H4 (cell line): ENCODE measurements at regions not wholly inside any gene's neighbourhood (a gene's known extent, or its start where the extent isn't known, plus 50 kb on each side); places are given as distances from the start of the nearest gene placed in this dataset.

Source experiments
- DNase-seq: peaks from one replicate; pipeline ENCODE4 v3.0.0-alpha.2; 2015; ENCODE audit warnings: low spot score

DNA sequence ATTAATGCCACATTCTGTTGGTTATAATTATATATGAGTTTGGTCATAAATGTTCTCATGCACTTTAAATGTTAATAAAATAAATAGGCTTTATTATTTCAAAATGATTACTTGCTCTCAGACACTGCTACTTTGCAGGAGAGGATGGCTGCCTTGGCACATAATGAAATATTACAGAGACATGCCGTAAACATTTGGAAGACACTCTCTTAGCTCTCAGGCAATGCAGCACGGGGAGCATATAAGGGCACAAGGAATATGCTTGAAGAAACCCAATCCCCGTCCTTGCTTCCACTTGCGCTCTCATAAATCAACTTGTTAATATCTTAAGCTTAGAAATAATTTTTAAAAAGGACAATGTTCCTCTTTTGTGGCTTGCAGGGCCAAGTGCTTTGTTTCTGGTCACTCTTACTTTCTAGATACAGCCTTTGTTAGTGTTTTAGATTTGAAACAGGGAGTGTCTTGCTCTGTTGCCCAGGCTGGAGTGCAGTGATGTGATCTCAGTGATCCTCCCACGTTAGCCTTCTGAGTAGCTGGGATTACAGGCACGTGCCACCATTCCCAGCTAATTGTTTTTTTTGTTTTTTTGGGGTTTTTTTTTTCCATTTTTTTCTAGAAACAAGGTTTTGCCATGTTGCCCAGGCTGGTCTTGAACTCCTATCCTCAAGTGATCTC is 445.0 kb downstream of the SPRY1 start:
- no peak for DNase-seq

DNA sequence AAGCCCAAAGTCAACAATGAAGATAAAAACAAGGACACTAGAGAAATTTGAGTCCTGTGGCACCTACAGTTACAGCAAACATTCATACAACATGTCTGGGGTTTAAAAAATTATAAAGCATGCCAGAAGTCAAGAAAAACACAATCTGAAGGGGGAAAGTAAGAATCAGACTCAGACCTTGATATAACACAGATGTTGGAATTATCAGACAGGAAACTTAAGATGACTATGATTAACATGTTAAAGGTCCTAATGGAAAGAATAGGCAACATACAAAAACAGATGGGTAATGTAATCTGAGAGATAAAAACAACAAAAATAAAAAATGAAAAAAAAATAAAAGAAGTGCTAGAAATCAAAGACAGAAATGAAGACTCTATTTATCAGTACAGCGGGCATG is 446.5 kb downstream of the SPRY1 start:
- no peak for DNase-seq

DNA sequence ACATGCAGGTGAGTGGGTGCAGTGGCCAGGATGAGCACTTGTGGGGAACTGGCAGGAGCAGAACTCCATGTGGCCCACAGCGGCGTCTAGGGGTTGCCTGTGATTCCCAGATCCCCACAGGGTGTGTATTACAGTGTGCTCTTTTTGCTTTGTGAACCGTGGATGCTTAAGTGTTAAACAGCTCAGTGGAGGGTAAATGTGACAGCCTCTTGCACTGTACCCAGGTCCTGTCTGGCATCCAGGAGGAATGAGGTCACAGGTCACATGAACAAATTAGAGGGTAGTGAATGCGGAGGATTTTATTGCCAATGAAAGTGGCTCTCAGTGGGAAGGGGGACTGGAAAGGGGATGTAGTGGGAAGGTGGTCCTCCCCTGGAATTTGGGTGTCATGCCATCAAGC is 447.8 kb downstream of the SPRY1 start:
- DNase-seq = no peak

DNA sequence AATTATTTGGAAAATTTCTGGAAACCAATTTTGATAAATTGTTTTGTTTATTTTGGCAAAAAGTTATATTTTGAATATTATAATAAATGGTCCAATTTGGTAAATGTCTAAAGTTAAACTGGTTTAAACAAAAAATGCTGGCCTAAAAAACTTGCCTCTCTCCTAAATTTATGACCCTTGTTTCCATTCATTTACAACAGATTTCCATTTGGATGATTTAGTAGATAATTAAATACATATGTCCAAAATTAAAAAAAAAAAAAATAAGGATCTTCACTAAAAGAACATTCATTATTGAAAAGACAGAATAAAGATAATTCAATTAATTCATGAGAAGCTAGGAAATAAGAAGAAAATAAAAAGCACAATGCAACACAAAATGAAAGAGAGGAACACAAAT is 449.5 kb downstream of the SPRY1 start:
- no peak for DNase-seq

DNA sequence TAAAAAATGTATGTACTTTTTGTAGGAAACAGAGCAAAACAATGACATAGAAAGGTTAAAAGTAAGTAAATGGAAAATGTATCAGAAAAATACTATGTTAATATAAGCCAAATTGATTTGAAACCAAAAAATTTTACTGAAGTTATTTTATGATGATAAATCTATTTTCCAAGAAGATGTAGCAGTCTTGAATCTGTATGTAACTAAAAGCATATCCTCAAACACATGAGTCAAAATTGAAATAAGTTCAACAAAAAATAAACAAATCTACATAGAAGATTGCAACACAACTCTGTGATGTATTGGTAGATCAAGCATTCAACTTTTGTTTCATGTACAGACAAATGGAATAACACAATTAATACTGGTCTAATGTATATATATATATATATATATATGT is 450.0 kb downstream of the SPRY1 start:
- DNase-seq = no peak

DNA sequence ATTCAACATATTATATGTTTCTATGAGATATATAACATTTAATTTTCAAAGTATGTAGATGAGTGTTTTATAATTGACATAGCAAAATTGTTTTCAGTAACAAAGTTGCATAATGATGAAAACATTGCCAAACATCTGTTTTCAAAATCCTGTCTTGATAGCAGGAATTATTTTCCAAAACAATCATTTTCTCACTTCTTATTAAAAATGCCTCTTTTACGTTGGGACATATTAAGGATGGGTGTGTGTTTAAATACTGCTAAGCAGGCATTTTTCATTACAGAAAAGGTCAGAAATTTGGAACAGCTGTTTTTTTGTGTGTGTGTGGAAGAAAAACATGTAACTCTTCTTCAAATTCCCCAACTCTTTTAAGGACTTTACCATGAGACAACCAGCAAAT is 452.0 kb downstream of the SPRY1 start:
- DNase-seq = no peak

DNA sequence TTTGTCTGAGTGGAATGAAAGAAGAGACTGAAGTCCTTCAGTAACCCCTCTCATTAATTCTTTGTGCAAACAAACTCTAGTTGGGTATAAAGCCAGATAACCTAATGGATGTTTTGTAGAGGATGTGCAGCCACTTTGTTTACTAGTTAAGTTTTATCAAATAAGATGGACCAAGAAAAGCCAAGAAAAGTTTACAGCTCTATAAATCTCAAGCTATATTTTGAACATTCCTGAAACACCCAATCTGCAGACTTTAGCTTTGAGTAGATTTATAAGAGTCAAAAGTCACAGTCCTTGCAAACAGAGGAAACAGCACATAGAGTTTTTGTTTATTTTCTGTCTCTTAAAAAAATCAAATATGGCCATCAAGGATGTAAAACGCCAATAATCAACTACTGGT is 452.9 kb downstream of the SPRY1 start:
- DNase-seq = no peak

DNA sequence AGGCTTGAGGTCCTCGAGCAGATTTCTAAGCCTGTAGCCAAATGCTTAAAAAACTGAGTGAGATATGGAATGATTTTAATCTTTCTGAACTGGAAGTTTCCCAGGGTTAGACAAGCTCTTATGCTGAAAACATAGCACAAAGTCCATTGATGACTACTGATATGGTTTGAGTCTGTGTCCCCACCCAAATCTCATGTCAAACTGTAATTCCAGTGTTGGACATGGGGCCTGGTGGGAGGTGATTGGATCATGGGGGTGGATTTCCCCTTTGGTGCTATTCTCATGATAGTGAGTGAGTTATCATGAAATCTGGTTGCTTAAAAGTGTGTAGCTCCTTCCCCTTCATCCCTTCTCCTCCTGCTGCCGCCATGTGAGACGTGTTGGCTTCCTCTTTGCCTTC is 454.9 kb downstream of the SPRY1 start:
- DNase-seq = no peak

DNA sequence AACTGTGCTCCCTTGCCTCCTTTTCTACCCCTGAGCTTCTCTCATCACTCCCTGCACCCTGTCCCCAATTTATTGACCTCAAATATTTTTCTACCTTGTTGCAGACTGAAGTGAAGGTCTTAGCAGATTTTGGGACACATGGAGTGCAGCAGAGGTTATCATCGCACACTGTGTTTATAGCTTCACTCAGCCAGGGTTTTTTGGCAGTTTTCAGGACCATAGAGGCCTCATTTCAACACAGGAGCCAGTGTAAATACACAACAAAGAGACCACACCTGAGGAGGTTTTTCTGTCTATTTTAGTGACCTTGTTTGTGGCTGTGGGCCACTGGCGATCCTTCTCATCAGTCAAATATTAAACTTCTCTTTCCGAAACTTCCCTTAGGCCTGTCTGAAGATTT is 457.1 kb downstream of the SPRY1 start:
- no peak for DNase-seq

DNA sequence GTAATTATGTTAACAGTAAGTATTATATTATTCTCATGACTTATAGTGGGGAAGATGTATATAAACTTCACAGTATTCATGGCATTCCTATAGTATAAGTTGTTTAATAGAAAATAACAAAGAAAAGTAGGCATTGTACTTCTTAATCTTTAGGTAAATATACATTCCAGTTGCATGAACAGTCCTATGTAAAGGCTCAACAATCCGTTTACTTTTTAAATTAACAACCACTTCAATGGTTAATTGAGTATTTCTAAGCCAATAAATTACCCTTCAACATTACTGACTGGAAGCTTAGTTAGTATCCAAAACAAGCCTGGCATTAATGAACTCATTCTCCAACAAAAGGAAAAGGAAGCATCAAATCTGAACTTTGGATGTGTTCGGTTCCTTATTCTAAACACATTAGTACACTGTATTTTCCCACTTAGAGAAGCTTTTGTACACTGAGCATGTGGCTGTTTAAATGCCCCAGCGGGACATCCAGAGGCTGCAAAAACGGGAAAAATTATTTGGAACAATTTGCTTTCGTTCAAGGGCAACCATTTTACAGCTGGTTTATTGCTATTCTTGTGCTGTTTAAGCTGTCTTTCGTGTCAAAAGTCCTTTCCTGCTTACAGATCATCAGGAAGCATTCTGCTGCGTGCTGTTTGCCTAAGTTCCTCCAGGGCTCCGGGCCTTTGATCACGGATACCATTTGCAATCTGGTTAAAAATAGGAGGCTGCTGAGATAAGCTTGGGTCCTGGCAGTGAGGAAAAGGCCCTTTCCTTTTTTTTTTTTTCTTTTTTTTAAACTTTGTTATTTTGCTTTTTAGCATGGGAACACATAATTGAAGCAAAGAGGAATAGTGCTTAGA is 460.3 kb downstream of the SPRY1 start:
- DNase-seq = peak; percentile 46

DNA sequence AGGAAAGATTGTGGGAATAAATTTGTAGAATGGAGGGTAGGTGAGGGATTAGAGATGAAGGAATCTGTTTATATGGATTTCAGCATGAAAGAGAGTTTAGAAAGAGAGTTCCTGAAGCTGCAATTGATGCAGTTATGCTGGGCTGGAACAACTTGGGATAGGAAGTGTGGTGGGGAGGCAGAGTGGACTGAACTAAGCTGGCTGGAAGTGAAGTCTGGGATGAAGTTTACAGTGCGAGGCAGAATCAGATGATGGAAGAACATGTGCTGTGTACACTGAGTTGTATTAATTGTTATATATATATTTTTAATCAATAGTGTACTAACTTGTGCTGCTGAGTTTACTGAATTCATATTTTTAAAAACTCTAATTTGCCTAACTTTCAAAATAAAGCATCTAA is 461.9 kb downstream of the SPRY1 start:
- DNase-seq = no peak

DNA sequence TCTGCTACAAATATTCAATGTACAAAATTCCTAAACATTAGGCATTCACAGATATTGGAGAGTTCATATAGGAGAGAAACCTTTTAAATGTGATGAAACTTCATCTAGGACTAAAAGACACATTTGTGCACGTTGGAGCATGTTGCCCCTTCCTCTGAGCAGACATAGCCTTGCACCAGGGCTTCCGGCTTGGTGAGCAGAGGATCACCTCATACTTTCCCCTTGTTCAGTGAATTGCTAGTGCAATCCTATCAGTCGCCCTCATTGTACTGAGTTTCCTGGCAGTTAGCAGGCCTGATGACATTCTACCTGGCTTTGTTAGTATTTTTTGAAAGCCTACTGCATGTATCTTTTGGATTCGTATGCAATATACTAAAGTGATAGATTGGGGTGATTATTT is 466.2 kb downstream of the SPRY1 start:
- no peak for DNase-seq

DNA sequence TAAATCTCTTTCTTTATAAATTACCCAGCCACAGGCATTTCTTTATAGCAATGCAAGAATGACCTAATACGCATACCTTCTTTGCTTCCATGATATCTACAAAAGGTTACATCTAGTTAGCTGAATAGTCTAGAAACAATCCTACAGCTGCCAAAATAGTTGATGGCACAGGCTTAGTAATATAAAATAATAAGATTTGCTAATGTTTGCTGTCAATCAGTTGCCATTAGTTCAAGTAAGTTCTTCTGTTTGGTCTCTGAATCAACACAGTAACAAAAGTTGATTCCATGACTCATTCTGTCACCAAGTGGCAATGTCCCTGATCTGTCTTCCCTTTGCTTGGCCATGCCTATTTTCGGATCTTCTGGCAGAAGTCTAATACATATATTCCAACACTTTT is 470.2 kb downstream of the SPRY1 start:
- no peak for DNase-seq

DNA sequence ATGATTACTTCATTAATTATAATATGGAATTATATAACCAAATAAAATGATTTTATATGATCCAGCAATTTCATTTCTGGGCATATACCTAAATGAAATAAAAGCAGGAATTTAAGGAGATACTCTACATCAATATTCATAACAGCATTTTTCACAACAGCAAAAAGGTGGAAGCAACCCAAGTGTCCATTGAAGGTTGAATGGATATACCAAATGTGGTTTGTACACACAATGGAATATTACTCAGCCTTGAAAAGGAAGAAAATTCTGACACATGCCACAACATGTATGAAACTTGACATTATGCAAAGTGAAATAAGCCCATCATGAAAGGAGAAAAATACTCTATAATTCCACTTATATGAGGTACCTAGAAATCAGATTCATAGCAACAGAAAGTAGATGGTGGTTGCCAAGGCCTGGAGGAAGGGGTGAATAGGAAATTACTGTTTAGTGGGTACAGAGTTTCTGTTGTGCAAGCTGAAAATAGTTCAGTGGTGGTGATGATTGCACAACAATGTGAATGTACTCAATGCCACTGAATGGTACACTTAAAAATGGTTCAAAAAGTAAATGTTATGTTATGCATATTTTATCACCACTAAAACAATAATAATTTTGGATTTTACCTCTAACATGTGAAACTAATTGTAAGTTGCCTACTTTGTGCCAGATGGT is 471.5 kb downstream of the SPRY1 start:
- no peak for DNase-seq

DNA sequence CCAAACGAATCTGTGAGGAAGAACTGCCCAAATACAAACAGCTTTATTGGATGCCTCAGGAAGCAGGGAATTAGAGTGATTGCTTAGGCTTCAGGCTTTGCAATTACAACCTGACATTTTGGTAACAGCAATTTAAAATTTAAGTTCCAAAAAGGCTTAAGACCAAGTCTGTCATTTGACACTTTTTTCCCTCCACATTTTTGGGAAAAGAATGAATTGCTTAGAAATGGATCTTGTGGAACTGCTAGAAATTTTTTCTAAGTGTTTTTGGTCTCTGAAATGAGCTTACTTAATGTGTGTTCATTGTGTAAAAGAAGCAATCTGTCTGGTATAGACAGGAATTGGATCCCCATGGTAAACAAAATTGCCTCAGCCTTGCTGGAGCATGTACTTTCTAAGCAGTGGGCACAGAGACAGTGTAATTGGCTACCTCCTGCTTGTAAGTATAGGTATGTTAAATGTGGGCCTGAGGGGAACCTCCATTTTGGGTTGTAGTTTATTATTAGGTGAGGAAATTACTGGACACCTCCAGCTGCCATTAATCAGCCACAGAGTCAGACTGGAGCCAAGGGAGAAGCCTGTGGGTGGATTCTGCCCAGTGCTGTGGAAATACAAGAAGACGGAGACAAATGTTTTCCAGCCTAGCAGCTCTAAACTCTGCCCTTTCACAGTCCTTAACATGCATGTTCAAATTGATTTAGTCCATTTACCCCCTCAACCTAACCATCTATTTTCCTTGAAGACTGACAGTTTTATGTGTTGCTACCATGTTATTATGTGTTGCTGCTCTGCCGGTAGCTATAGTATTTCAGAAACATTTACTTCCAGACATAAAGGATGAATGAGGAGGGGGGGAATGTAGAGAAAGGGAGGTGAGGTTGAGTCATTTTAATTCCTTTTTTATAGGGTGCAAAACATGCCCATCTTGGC is 473.0 kb downstream of the SPRY1 start:
- DNase-seq = no peak

DNA sequence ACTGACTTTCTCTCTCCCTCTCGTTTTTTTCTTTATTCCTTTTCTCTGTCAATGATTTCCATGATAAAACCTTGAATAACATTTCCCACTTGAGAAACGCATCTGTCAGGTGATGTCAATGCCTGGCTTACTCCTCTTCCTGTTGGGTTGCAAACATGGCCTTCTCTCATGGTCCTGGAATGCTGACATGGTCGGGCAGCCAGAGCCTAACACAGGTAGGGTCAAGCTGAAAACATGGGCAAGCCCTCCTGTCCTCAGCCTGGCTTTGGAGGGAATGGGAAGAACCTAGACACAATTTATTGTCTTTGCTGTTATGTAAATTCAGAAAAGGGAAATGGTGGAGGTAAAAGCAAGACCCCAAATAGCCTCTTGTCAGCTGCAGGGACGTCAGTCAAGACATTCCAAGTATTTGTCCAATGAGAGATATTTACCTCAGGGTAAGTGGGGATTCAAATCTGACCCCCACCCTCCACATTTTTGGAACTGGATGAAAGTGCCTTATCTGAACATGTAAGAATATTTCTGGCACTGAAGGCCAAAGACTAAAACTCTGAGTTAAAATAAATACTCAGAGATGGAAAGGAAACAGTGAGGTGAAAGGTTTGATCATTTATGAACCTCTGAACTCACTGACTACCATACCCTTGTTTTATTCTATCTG is 473.8 kb downstream of the SPRY1 start:
- DNase-seq = no peak

DNA sequence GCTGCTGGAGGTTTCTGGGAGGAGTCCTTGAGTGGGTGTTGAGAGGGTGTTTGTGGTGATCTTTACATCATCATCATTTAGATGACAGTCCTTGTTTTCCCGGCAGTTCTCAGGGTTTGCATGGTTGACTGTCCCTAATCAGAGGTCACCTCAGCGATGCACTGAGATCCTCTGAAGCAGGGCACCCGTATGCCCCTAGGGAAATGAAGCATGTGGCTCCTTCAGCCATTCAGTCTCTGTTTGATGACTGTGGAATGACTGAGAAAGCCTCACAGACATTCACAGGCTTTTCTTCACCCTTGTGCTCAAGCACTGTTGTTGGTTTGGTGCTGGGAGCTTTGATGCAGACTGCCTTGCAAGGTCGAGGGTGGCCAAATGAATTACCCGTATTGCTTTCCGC is 474.7 kb downstream of the SPRY1 start:
- no peak for DNase-seq

DNA sequence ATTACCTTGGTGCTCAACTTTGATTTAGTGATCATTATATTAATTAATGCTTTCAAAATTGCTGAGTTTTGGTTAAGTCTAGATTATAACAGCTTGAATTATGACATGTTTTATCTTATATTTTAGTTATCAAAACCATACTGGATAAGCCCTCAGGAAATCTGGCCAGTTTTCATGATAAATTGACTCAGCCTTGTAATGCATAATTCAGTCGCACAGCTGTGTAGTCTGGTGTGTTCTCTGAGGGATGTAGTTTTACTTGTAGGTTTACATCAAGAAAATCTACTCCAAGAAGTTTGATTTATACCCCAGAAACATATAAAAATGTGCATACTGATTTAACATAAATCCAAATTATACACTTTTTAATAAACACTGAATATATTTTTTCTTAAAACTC is 477.5 kb downstream of the SPRY1 start:
- DNase-seq = no peak

DNA sequence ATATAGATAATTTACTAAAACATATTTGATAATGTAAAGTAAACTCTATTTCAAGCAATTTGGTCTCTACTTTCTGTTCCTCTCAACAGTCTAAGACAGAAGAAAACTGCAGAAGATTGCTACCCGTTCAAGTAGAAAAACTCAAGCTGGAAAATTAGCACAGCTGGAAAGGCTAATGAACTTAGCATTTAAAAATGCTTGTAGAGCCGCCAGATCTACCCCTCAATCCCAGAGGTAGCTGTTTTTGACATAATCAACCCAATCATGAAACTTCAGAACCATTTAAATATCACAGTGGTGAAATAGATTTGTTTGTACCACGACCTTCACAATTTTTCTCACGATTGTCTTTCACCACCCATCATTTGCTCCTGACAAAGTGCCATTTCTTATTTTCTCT is 479.5 kb downstream of the SPRY1 start:
- DNase-seq = no peak

DNA sequence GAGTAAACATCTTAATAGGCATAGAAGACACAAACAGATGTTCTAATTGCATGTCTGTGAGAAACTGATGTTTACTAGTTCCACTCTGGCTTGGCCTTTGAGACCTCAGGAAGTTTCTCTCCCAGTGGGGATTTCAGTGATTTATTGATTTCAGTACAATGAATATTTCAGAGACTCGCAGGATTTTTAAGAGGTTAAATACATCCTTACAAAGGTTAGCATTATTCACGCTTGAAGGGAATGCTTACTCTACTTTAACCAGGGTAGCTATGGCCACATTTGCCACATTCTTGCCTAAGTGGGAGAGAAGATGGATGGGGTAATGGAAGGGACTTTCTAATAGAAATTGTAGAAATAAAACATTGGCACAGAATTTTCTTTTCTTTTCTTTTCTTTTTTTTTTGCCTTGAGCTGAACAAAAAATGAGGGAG is 480.1 kb downstream of the SPRY1 start:
- DNase-seq = no peak

DNA sequence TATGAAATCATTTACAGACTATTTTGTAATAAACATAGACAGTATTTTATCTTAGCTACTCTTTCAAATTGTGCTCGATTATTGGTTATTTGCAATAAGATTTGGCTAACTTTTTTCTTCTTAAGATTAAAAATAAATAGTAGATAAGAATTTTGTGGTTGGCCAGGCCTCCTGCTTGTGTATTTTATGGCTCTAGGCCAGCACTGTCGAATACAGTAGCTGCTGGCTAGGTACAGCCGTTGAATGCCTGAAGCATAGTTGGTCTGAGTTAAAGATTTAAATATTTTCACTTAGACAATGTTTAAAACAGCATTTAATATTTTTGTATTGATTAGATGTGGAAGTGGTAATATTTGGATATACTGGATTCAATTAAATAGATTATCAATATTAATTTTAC is 481.0 kb downstream of the SPRY1 start:
- no peak for DNase-seq
